Activated CD4-positive, alpha-beta T cell treated with anti-CD3 and anti-CD28 coated beads for 1 hour (primary cell): ENCODE measurements at regions not wholly inside any gene's neighbourhood (a gene's known extent, or its start where the extent isn't known, plus 50 kb on each side); places are given as distances from the start of the nearest gene placed in this dataset.
"Not testable (repeated sequence)": the region's sequence is repeated elsewhere in the genome, so short reads cannot be mapped to it uniquely, and the experiment has no call there.

ENCODE experiments used
- DNase-seq: peaks from one replicate; pipeline ENCODE4 v3.0.0-alpha.2; 2020

GRCh38 chr7:65631236-65631635 is 241.6 kb upstream of the VKORC1L1 start:
- not testable (repeated sequence) for DNase-seq

DNA sequence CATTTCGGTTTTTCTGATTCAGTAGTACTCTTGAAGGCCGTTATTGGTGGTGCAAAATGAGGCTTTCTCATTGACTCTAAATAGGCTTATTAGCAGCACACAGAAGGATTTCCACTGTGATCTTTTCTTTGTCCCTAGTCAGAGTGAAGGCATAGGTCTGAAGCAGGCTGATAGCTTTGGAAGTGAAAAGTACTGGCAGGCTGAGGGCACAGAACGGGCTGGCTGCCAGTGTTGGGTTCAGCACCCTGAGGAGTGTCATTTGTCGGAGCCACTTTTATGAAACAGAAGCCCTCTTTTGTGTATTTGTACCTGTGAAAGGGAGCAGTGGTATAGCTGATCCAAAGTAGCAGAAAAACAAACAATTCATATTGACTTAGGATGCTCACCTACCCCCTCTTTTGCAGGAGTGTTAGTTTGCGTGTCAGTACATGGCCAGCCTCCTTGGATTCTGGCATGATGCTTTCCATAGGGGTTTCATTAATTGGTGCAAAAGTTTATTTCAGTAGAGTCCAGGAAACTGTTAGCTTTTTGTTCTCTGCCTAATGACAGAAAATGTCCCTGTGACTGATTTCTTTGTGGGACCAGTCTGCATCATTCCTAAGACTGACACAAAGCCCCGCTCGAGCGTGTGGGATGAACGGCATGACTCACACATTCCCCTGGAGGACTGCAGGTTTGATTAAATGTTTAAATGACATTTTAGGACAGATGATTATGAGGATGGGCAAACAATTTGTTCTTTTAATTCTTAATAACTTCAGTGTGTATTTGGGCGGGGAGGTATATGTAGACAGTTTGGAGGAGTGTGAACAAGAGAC is 239.1 kb upstream of the VKORC1L1 start:
- not testable (repeated sequence) for DNase-seq

- not testable (repeated sequence) for DNase-seq
These were observed 234.0 kb upstream of the VKORC1L1 start for GRCh38 chr7:65638918-65639317.

GRCh38 chr7:65639717-65640116 is 233.2 kb upstream of the VKORC1L1 start:
- DNase-seq = not testable (repeated sequence)

DNA sequence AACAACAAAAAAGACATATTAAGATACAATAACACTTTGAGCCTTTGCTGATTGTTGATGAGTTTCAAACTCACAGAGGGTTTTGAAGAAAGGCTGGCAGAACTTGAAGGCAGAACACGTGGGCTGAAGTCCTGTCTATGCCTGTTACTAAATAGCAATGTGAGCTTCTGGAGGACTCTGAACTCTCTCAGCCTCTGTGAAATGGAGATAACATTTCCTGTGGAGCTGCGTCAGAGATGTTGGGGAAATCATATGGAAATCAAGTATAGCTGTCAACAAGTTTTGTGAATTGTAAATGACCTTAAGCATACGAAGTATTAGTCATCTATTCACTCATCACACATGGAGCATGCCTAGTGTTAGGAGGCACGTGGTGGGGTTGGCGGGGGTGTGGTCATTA is 229.4 kb upstream of the VKORC1L1 start:
- DNase-seq = not testable (repeated sequence)

DNA sequence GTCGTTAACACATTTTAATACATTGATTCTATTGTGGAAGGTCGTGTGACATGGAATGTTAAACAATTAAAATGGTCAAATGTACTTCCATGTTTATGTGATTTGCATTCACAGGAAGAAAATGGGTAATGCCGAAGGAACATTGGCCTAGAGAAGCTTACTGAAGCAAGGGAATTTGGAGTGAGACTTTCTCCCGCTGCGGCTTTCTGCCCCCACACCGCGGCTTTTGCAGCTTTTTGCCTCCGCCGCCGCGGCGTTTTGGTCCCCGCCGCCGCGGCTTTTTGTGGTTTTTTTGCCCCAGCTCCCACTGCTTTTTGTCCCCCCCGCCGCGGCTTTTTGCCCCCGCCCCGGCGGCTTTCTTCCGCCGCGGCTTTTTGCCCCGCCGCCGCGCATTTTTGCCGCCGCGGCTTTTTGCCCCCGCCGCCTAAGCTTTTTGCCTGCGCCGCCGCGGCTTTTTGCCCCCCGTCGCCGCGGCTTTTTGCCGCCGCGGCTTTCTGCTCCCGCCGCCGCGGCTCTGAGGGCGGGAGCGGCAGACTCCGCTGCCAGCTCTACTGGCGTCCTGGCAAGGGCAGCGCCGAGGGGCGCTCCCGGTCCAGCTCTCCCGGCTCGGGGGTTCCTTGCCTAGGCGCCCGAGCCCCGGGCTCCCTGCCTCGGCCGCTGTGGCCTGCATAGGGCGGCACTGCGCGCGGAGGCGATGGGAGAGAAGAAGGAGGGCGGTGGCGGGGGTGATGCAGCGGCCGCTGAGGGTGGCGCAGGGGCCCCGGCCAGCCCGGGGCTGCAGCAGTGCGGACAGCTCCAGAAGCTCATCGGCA is 225.5 kb upstream of the VKORC1L1 start:
- not testable (repeated sequence) for DNase-seq

- DNase-seq = not testable (repeated sequence)
These were observed 221.7 kb upstream of the VKORC1L1 start for GRCh38 chr7:65651174-65651573.

GRCh38 chr7:65651826-65652592 is 220.9 kb upstream of the VKORC1L1 start:
- DNase-seq = not testable (repeated sequence)

DNA sequence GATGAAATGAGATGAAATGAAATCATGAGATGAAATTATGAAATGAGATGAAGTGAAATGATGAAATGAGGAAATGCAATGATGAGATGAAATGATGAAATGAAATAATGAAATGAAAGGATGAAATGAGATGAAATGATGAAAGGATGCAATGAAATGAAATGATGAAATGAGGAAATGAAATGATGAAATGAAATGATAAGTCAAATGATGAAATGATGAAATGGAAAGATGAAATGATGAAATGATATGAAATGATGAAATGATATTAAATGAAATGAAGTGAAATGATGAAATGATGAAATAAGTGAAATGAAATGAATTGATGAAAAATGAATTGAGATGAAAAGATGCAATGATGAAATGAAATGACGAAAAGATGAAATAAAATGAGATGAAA is 220.2 kb upstream of the VKORC1L1 start:
- DNase-seq = not testable (repeated sequence)

DNA sequence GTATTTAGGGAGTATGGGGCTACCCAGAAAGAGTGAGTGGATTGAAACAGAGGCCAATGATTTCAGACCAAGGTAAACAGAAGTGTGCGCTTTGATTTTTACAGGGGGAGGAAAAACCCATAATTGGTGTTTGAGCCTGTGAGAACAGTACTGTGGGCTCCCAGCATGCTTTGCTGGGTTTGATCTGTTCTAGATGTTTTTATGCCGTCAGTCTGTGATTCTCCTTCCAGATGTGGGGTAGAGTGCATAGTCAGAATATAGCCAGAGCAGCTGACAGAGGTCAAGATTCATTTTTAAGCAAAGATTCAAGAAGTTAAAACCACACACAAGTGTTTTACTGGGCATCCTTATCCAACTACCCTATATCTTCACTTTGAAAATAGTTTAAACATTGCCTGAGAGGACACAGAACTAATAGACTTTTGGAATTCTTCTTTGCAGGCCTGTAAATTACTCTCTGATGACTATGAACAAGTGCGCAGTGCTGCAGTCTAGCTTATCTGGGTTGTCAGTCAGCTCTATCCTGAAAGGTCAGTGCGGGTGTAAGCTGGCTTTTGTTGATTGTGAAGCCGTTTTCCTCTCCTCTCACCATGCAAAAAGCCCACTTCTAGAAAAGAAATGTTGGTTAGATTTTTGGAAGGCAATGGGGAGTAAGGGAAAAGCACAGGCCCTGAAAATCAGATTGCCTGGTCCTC is 216.2 kb upstream of the VKORC1L1 start:
- not testable (repeated sequence) for DNase-seq

DNA sequence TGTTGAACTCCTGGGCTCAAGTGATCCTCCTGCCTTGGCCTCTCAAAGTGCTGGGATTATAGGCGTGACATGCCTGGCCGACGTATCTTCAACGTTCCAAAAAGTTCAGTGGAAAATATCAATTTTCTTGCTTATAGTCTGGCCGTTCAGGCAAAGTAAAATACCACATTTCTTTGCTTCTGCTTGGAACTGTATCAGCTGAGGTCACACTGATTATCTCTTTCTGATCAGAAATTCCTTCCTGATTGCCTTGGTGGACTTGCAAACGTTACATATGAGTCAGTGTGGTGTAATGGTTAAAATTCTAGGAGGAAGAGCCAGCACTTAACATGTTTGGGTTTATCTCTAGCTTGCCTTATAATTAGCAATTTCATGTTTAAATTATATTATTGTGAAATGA is 189.5 kb upstream of the VKORC1L1 start:
- not testable (repeated sequence) for DNase-seq

DNA sequence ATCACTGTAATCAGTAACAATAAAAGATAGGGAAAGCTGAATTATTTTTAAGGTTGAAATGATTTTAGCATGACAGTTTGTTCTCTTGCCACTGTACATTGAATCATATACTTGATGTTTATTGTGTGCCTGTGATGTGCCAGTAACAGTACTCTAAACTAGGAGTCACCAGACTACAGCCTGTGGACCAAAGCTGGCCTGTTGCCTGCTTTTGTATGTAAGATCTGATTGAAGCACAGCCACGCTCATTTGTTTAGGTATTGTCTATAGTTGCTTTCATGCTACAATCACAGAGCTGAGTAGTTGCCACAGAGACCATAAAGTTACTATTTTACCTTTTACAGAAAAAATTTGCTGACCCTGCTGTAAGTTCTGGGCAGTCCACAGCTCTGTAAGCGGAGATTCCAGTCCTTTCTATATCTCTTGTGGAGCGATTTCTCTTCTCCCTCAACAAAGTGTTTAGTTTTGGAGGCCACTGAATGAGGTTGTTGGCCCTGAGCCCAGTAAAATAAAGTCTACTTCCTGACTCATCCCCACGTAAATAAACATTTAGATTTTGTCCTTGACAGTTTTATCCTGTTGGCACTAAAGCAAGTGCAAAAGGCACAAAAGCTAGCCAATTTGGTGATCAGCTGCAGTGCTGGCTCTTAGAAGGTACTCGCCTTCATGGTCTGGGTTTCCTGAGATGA is 173.7 kb upstream of the VKORC1L1 start:
- not testable (repeated sequence) for DNase-seq

DNA sequence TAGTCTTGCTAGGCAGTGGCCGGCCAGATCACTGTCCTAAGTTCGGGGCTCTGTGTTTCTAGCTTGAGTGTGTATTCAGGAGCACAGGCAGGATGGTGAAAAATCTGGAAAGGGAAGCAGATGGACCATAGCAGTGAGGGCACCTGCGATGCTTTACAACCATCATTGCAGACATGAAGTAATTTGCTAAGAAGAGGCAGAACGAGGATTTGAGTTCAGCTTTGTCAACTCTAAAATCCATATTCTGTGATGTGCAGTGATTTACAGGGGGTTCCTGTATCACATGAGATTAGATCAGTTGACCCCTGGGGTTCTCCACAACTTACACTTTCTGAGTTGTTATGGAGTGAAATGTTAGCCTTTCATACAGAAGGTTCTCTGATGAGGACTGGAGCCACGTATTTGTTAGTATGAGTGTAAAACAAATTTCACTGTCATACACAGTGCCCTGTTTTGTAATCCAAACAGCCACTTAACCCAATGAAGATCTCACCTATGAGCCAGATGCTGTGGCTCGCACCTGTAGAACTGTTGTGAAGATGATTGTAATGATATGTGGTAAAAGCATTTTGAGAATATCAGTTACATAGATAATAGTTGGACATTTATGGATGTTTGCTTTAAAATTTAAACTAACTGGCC is 173.0 kb upstream of the VKORC1L1 start:
- not testable (repeated sequence) for DNase-seq

GRCh38 chr7:65719123-65719798 is 153.6 kb upstream of the VKORC1L1 start:
- DNase-seq = not testable (repeated sequence)

GRCh38 chr7:65722361-65722792 is 150.5 kb upstream of the VKORC1L1 start:
- DNase-seq = peak; percentile 59

GRCh38 chr7:65727182-65727581 is 145.7 kb upstream of the VKORC1L1 start:
- not testable (repeated sequence) for DNase-seq

DNA sequence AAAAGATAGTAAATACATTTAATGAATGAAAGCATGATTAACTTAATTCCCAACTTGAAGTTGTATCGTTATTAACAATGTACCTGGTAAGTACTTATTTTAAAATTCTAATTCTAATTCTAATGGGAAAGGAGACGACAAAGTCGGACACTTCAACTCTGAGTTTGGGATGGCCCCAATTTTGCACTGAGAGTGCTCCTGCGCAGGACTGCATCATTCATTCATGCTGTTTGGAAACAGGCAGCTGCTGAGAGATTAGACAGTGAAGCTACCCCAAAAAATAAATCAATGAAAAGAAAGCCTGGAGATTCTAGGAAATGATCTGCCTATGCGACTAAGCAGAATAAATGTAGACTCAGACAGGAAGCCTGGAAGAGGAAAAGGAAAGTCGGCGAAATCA is 141.7 kb upstream of the VKORC1L1 start:
- no peak for DNase-seq

DNA sequence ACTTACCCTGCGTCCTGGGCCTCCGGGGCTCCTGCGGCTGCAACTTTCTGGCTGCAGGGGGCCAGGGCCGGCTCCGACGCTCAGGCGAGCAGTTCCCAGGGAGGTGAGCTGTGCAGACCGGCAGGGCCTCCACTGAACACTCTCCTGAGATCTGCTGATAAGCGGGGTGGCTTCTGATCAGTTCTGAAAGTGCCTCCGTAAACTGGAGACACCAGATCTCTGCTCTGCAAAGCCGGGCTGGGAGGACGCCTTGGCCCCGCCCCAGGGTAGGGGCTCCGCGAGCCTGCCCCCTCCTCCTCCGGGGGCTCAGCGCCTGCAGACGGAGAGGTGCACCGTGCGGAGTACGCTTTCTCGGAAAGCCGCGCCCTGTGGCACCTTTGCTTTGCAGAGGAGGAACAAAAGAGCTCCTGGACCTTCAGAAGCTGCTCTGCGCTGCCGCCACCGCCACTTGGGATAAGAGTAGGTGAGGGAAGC is 141.3 kb upstream of the VKORC1L1 start:
- no peak for DNase-seq

GRCh38 chr7:65744406-65744805 is 128.5 kb upstream of the VKORC1L1 start:
- no peak for DNase-seq

DNA sequence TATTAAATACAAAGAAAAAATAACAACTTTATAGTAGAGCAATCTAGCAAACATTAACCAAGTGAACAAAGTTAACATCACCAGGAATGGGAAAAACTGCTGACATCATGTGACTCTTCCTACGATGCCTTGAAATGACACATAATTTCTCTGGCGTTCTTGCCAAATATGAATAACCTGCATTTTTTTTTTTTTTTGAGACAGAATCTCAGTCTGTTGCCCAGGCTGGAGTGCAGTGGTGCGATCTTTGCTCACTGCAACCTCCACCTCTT is 126.5 kb upstream of the VKORC1L1 start:
- DNase-seq = no peak

GRCh38 chr7:65749039-65749438 is 123.8 kb upstream of the VKORC1L1 start:
- DNase-seq = no peak
